Endothelial cell of umbilical vein (primary cell): ENCODE measurements at regions not wholly inside any gene's neighbourhood (a gene's known extent, or its start where the extent isn't known, plus 50 kb on each side); places are given as distances from the start of the nearest gene placed in this dataset.

Source experiments
- EZH2 ChIP-seq: IDR thresholded peaks from 2 replicates; pipeline ENCODE4 v1.6.1; 2012; ENCODE audit warnings: borderline replicate concordance, low read depth, mild to moderate bottlenecking, moderate library complexity, low read length, inconsistent platforms; ENCODE audit not compliant: severe bottlenecking
- FOS ChIP-seq: IDR thresholded peaks from 2 replicates; pipeline ENCODE4 v1.6.1; 2011; ENCODE audit warnings: mild to moderate bottlenecking, low read length, moderate library complexity, borderline replicate concordance; ENCODE audit not compliant: insufficient read depth
- JUN ChIP-seq: IDR thresholded peaks from 2 replicates; pipeline ENCODE4 v1.6.1; 2011; ENCODE audit warnings: borderline replicate concordance, low read depth; ENCODE audit not compliant: insufficient read length, insufficient read depth
- MAX ChIP-seq: IDR thresholded peaks from 2 replicates; pipeline ENCODE4 v1.6.1; 2011; ENCODE audit not compliant: insufficient read depth, insufficient read length
- MYC ChIP-seq: IDR thresholded peaks from one replicate; pipeline ENCODE4 v1.6.1; 2011; ENCODE audit warnings: mild to moderate bottlenecking, low read depth, low read length
- POLR2A ChIP-seq: IDR thresholded peaks from 2 replicates; pipeline ENCODE4 v1.6.1; 2012; ENCODE audit warnings: low read depth, mild to moderate bottlenecking, control low read depth, low read length
- POLR2AphosphoS5 ChIP-seq: IDR thresholded peaks from 2 replicates; pipeline ENCODE4 v1.6.1; 2012; ENCODE audit warnings: low read depth, mild to moderate bottlenecking, control low read depth, low read length, moderate library complexity; ENCODE audit not compliant: insufficient read depth
- TF ChIP-seq, protein P1 (sequence below), 2 donors: IDR thresholded peaks; 1 replicate in 1 of 2; 2 replicates in 1 of 2; pipeline ENCODE4 v1.5.1; 2011; ENCODE audit warnings: low read length in 2 of 2, mild to moderate bottlenecking in 2 of 2, moderate library complexity in 2 of 2, control low read depth in 1 of 2, inconsistent platforms in 1 of 2, low read depth in 1 of 2; ENCODE audit not compliant: insufficient read depth in 1 of 2; ENCODE audit errors: extremely low read depth in 1 of 2

DNA sequence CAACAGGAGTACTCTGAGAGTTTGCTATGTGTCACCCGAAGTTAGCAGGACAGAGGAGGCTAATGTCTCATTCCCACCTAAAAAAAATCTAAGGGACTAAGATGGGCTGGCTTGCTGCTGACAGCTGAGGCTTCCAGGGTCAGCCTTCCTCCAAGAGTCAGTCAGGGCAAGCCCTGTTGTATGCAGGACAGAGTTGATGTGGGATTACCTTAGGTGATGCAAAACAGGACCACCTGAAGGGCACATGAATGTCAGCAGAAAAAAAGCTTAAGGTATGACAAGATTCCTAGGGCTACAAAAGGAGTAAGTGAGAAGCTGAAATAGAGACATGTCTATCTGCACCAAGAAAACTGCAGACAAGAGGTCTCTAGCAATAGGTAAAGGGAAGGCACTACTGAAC is 151.5 kb downstream of the NHLRC3 start:
- TF ChIP-seq, protein P1, sequence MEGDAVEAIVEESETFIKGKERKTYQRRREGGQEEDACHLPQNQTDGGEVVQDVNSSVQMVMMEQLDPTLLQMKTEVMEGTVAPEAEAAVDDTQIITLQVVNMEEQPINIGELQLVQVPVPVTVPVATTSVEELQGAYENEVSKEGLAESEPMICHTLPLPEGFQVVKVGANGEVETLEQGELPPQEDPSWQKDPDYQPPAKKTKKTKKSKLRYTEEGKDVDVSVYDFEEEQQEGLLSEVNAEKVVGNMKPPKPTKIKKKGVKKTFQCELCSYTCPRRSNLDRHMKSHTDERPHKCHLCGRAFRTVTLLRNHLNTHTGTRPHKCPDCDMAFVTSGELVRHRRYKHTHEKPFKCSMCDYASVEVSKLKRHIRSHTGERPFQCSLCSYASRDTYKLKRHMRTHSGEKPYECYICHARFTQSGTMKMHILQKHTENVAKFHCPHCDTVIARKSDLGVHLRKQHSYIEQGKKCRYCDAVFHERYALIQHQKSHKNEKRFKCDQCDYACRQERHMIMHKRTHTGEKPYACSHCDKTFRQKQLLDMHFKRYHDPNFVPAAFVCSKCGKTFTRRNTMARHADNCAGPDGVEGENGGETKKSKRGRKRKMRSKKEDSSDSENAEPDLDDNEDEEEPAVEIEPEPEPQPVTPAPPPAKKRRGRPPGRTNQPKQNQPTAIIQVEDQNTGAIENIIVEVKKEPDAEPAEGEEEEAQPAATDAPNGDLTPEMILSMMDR (IDR thresholded peaks at IDR 0.05; ENCODE audit: extremely low read depth in 1 of 2, insufficient read depth in 1 of 2, low read depth in 1 of 2, low read length in 2 of 2) = no peak
- TF ChIP-seq MAX (no peak), POLR2AphosphoS5 (no peak), EZH2 (no peak), POLR2A (no peak), MYC (no peak), FOS (no peak), JUN (no peak)
